Prostate gland (tissue), 2 donors: ENCODE measurements at regions not wholly inside any gene's neighbourhood (a gene's known extent, or its start where the extent isn't known, plus 50 kb on each side); places are given as distances from the start of the nearest gene placed in this dataset.

Experiments
- POLR2A ChIP-seq: fragments of 450-650 bp; IDR thresholded peaks from one replicate; pipeline ENCODE4 v1.6.1; 2016; ENCODE audit warnings: antibody characterized with exemption, mild to moderate bottlenecking
- POLR2AphosphoS5 ChIP-seq: sonication (generic); formaldehyde crosslinking; IDR thresholded peaks from one replicate; pipeline ENCODE4 v1.6.1; 2017; ENCODE audit warnings: antibody characterized with exemption
- TF ChIP-seq, protein P1 (sequence below), 4 experiments: fragments of 200-600 bp in 2 of 4; fragments of 450-650 bp in 2 of 4; sonication (generic) in 2 of 4; IDR thresholded peaks; 1 replicate in 3 of 4; 2 replicates in 1 of 4; pipeline ENCODE4 v1.5.1; 2016 to 2019; ENCODE audit warnings: antibody characterized with exemption in 4 of 4, mild to moderate bottlenecking in 2 of 4, moderate library complexity in 2 of 4

DNA sequence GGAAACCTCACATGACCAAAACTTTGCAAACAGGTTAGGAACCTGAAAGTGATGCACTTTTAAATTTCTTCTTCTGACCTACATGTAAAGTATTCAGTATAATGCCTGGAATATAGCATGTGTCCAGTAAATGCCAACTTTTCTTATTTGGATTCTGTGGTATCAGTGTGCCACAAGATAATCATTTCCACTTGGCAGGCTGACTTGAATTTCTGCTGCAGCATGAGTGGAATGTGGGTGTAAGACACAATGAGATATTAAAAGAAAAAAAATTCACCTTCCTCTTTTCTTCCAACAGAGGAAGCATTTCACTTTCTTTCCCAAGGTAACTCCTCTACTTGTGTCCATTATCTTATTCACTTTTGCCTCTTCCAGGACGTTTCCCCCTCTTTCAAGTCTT, 141.9 kb upstream of the PRKD1 start:
- TF ChIP-seq, protein P1, sequence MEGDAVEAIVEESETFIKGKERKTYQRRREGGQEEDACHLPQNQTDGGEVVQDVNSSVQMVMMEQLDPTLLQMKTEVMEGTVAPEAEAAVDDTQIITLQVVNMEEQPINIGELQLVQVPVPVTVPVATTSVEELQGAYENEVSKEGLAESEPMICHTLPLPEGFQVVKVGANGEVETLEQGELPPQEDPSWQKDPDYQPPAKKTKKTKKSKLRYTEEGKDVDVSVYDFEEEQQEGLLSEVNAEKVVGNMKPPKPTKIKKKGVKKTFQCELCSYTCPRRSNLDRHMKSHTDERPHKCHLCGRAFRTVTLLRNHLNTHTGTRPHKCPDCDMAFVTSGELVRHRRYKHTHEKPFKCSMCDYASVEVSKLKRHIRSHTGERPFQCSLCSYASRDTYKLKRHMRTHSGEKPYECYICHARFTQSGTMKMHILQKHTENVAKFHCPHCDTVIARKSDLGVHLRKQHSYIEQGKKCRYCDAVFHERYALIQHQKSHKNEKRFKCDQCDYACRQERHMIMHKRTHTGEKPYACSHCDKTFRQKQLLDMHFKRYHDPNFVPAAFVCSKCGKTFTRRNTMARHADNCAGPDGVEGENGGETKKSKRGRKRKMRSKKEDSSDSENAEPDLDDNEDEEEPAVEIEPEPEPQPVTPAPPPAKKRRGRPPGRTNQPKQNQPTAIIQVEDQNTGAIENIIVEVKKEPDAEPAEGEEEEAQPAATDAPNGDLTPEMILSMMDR (IDR thresholded peaks at IDR 0.05): no peak
- TF ChIP-seq POLR2A: no peak
- TF ChIP-seq POLR2AphosphoS5: no peak
